ENCODE measurements at regions not wholly inside any gene's neighbourhood (a gene's known extent, or its start where the extent isn't known, plus 50 kb on each side); places are given as distances from the start of the nearest gene placed in this dataset.

GRCh38 chr6:106772270-106773142 is 143.1 kb downstream of the QRSL1 start:
- ATAC-seq: no peak
- no peak for DNase-seq (ENCODE audit: extremely low read depth in 1 of 4, low spot score in 3 of 4)
- in situ Hi-C loops (cut with MboI) (no loop called here), intact Hi-C loops (cut with micrococcal nuclease) (no loop called here)
- no peaks in the 10 kb centered on the region for H3K9me1 ChIP-seq (ENCODE audit: control insufficient read depth, insufficient read depth, low read length)
- CTCF ChIA-PET (ENCODE audit: low intra/inter-chr PET ratio): no interaction called here
- no peaks in the 10 kb centered on the region for H3K9me3 ChIP-seq (replicated peaks; ENCODE audit: control insufficient read depth, insufficient read depth, low read depth, low read length)
- H4K20me1 ChIP-seq (replicated peaks; ENCODE audit: control insufficient read depth, insufficient read depth, low read length): no peaks in the 10 kb centered on the region
- FAIRE-seq: no peak
- H3K4me2 ChIP-seq (ENCODE audit: insufficient read depth, low read length): no peak overlapping the region
- no peak overlapping the region for H3K4me3 ChIP-seq
- H3K79me2 ChIP-seq (ENCODE audit: control insufficient read depth, insufficient read depth, low read length): no peaks in the 10 kb centered on the region
- no TSS peak for BruUV-seq (replicated peaks)
- no peak overlapping the region for H3K27ac ChIP-seq (ENCODE audit: extremely low read depth, low read depth, low read length)
- H3K9ac ChIP-seq (ENCODE audit: insufficient read depth in 1 of 2, low read depth in 2 of 2, low read length in 2 of 2): no peak overlapping the region
- H3K36me3 ChIP-seq (ENCODE audit: control insufficient read depth, insufficient read depth, low read length): no peaks in the 10 kb centered on the region
- H3K4me1 ChIP-seq (replicated peaks in 1 of 2; ENCODE audit: control insufficient read depth in 2 of 2, insufficient read depth in 2 of 2, low read length in 2 of 2): no peaks in the 10 kb centered on the region
- H2AFZ ChIP-seq (ENCODE audit: low read depth, low read length): no peak overlapping the region
- TF ChIP-seq HBP1 (CRISPR knock-in tag; IDR thresholded peaks at IDR 0.05) (no peak), ZNF668 (CRISPR knock-in tag; IDR thresholded peaks at IDR 0.05) (no peak), THRB (CRISPR knock-in tag; conservative IDR thresholded peaks at IDR 0.05) (no peak), KDM1A (IDR thresholded peaks at IDR 0.05) (no peak), SFPQ (IDR thresholded peaks at IDR 0.05; ENCODE audit: low read depth, low read length) (no peak), TRIM25 (IDR thresholded peaks at IDR 0.05; ENCODE audit: borderline replicate concordance) (no peak), ZNF589 (CRISPR knock-in tag; IDR thresholded peaks at IDR 0.05; ENCODE audit: low read depth) (no peak)
- peaks cover 0 to 6% of the 10 kb centered on the region in 2 experiments; a peak in 1 of 5 replicates for H3K27me3 ChIP-seq (ENCODE audit: control insufficient read depth in 2 of 2, insufficient read depth in 2 of 2, low read length in 2 of 2)
- POLR2A ChIA-PET: interaction anchor here (1.2 kb wide), 1 partner anchor 15 kb away, joined by 3 read pairs; no protein-coding TSS in a partner anchor
- WGBS (ENCODE audit: insufficient coverage, low coverage, missing lambda C conversion rate): 20% methylated on average over 7 of the region's 7 CpGs

Data from K562 (cell line).